ENCODE measurements at regions not wholly inside any gene's neighbourhood (a gene's known extent, or its start where the extent isn't known, plus 50 kb on each side); places are given as distances from the start of the nearest gene placed in this dataset.
A peak's percentile ranks its signal among the peaks of the same experiment; 100 is the strongest.

DNA sequence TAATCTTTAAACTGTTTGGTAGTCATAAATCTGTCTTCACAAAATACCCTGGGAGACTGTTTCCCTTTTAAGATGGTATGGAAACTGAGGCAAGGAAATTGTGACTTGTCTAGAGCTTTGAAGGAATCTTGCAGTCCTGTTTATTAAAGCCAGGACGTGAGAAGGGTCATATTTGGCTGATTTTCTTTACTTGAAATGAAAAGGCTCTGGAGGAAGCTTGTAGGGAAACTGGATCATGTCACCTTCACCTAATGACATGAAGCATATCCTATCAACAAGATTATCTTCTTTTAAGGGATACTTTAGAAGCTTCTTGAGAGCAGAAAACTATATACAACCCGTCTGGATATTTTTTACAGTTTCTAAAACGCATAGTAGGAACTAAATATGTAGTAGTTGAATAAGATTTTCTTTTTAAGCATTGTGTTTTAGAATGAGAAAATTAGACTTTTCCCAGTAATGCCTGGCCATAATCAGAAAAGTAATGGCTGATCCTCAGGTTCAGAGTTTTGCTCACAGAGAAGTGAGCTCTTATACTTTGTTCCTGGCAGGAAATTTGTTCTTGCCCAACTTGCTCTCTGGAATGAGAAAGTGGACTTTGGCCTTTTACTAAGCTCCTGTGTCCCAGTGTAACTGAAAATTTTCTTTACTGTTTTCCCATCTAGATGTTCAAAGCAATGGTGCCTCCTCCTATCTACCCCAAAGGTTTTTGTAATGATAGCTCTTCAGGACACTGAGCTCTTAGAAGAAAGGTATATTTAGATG lies 136.8 kb upstream of the AFF2 start:
- ATAC-seq (no peak), DNase-seq (no peak)
- Mint-ChIP-seq H3K36me3 (ENCODE audit: low read depth) (no peaks in the 10 kb centered on the region), H3K4me3 (no peak overlapping the region), H3K4me1 (peaks cover 15% of the 10 kb centered on the region), H3K27me3 (no peaks in the 10 kb centered on the region), H3K27ac (no peak overlapping the region), H3K9me3 (no peaks in the 10 kb centered on the region)

DNA sequence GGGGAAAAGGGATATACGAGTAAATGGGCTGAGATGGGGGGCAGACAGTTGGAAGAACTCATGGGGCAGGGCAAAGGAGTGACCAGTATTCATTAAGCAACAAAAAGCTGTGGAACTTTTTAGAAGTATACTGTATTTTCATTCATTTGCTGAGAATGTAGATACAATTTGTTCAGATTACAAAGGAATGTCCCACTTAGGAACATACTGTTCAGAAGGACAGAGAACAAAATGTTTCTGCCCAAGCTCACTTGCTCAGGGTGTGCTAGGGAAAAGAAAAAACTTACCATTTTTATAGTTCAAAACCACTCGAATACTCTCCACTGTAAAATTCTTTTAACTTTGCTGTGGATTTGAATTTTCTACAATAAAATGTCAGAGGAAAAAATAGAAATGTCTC lies 135.2 kb upstream of the AFF2 start:
- no peak for DNase-seq
- no peaks in the 10 kb centered on the region for H3K36me3 Mint-ChIP-seq (ENCODE audit: low read depth)
- H3K4me3 Mint-ChIP-seq, result no peak overlapping the region
- no peak overlapping the region for H3K27ac Mint-ChIP-seq
- H3K27me3 Mint-ChIP-seq, result no peaks in the 10 kb centered on the region
- peaks cover 15% of the 10 kb centered on the region for H3K4me1 Mint-ChIP-seq
- no peaks in the 10 kb centered on the region for H3K9me3 Mint-ChIP-seq
- ATAC-seq, result no peak

DNA sequence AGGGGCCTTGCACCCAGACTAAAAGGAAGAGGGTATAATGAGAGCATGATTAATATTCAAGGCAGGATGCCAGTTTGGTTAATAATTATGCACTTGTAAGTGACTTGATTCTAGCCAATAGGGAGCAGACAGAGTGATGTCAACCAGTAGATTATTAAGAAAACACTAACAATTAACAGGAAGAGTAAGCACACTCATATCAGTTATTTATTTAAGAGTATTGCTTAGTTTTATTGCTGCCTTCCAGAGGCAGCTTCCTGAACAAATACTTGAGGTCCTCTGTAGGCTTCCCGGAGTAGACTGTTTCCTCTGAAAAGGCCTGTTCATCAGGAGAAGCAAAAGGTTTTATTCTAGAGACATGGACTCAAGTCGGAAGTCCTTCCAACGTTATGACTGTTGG lies 129.1 kb upstream of the AFF2 start:
- DNase-seq, result no peak
- no peak overlapping the region for H3K4me3 Mint-ChIP-seq
- peaks cover 5% of the 10 kb centered on the region for H3K9me3 Mint-ChIP-seq
- H3K27ac Mint-ChIP-seq, result no peak overlapping the region
- ATAC-seq, result no peak
- H3K4me1 Mint-ChIP-seq, result peaks cover 9% of the 10 kb centered on the region
- no peaks in the 10 kb centered on the region for H3K36me3 Mint-ChIP-seq (ENCODE audit: low read depth)
- H3K27me3 Mint-ChIP-seq, result no peaks in the 10 kb centered on the region

DNA sequence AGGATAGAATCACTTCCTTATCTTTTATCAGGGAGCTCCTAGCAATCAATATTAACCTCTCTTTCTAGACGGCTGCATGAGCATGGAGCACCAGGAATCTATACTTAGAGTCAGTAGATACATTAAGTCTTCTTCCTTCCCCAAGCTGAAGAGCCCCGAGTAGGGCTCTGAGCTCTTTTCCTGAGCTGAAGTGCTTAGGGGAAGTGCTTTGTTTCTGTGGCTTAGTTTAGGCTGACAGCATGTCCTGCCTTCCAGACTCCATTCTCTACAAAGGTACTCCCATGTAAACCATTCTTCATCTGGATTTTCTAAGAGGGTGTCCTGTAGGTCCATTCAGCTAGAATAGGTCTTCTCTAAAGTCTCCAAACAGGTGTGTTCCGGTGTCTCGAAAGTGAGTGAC lies 127.5 kb upstream of the AFF2 start:
- no peak overlapping the region for H3K27ac Mint-ChIP-seq

DNA sequence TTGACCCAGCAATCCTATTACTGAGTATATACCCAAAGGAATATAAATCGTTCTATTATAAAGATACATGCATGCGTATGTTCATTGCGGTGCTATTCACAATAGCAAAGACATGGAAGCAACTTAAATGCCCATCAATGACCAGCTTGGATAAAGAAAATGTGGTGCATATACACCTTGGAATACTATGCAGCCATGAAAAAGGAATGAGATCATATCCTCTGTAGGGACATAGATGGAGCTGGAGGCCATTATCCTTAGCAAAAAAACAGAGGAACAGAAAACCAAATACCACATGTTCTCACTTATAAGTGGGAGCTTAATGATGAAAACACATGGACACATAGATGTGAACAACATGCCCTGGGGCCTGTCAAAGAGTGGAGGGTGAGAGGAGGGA lies 124.1 kb upstream of the AFF2 start:
- H3K27ac Mint-ChIP-seq, result no peak overlapping the region
- no peaks in the 10 kb centered on the region for H3K27me3 Mint-ChIP-seq
- DNase-seq (no peak), ATAC-seq (no peak)
- H3K4me1 Mint-ChIP-seq, result peaks cover 17% of the 10 kb centered on the region
- H3K36me3 Mint-ChIP-seq (ENCODE audit: low read depth), result no peaks in the 10 kb centered on the region
- H3K4me3 Mint-ChIP-seq, result no peak overlapping the region
- peaks cover 5% of the 10 kb centered on the region for H3K9me3 Mint-ChIP-seq

More for the DNA sequence above, 127.5 kb upstream of the AFF2 start:
- no peak for ATAC-seq
- peaks cover 6% of the 10 kb centered on the region for H3K4me1 Mint-ChIP-seq
- DNase-seq, result no peak
- no peaks in the 10 kb centered on the region for H3K27me3 Mint-ChIP-seq
- no peaks in the 10 kb centered on the region for H3K36me3 Mint-ChIP-seq (ENCODE audit: low read depth)
- H3K4me3 Mint-ChIP-seq, result no peak overlapping the region
- peaks cover 5% of the 10 kb centered on the region for H3K9me3 Mint-ChIP-seq

DNA sequence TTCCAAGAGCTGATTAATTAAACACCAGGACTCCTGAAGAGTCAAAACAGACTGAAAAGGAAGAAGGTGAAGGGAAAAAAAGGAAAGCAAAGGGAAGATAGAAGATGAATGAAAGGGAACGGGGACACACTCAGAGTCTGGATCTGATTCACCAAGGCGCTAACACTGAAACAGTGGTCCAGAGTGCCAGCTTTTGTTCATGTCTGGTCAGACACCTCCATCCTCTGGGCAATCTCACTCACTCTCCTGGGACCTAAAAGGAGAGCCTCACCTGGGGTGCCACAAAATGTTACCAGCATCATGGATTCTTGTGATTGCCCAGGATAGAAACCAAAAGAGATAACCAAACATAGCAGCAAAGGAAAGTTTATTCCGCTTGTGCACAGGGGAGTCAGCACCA lies 120.3 kb upstream of the AFF2 start:
- Mint-ChIP-seq H3K36me3 (ENCODE audit: low read depth) (no peaks in the 10 kb centered on the region), H3K4me3 (no peak overlapping the region), H3K27ac (peak overlapping the region; percentile 93), H3K27me3 (no peaks in the 10 kb centered on the region), H3K9me3 (peaks cover 5% of the 10 kb centered on the region), H3K4me1 (peaks cover 28% of the 10 kb centered on the region)
- DNase-seq (no peak), ATAC-seq (no peak)

DNA sequence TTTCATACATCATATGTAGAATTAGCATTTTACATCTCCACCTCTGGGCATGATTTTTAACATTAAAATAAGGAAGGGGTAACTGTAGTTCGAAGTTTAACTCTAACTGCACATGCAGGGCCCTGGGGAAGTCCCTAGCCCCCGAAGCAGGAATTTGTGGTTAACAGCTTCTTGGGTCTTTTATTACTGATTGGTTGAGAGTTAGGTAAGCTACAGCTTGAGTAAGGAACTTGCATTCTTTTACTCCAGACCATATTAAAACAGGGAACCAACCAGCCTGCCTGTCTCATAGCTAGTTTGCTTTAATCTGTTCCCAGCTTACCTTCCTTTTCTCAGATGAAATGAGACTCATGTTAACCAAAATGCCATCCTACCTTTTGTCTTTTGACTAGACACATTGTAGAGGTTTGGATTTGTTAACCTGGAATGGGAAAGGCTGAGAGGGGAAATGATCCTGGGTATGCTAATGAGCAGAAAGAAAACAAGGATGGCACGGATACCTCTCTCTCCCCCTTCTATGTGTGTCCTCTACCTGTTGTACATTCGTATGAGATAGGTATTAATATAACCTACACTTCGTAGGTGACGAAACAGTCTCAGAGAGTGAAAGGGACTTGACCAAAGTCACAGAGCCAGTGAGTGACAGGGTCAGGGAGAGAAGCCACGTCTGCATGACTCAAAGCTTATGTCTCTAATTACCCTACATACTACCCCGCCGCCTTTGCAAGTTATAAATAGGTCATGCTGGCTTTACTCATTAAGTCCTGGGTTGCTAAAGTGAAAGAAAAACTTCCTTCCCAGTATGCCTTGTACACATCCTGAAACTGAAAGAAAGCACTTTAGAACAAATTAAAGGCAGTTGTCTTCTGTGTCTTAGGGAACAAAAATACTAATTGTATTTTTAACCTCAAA lies 119.5 kb upstream of the AFF2 start:
- no peaks in the 10 kb centered on the region for H3K9me3 Mint-ChIP-seq
- H3K27me3 Mint-ChIP-seq, result no peaks in the 10 kb centered on the region
- H3K27ac Mint-ChIP-seq, result peak overlapping the region; percentile 93
- DNase-seq (peak; percentile 31), ATAC-seq (peak; percentile 99)
- H3K4me1 Mint-ChIP-seq, result peaks cover 28% of the 10 kb centered on the region
- H3K36me3 Mint-ChIP-seq (ENCODE audit: low read depth), result no peaks in the 10 kb centered on the region
- peak overlapping the region; percentile 75 for H3K4me3 Mint-ChIP-seq

DNA sequence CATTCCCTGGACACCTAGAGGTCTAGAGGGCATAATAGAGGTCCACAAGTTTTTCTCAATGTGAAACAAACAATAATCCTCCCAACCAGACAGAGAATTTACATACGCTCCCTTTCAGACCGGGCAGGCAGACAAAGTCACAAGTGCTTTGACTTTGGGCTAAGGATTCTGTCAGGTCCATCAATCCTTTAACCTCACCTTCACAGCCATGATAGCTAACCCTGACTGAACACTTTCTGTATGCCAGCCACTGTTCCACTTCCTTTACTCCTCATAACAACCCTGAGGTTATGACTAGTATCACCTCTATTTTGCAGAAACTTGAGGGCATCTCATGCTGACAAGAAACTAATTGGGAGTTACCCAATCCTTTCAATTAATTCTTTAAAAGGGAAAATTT lies 118.8 kb upstream of the AFF2 start:
- DNase-seq, result no peak
- Mint-ChIP-seq H3K27ac (peak overlapping the region; percentile 93), H3K36me3 (ENCODE audit: low read depth) (no peaks in the 10 kb centered on the region), H3K4me3 (peak overlapping the region; percentile 75), H3K27me3 (no peaks in the 10 kb centered on the region), H3K4me1 (peaks cover 28% of the 10 kb centered on the region), H3K9me3 (no peaks in the 10 kb centered on the region)
- peak; percentile 29 for ATAC-seq

DNA sequence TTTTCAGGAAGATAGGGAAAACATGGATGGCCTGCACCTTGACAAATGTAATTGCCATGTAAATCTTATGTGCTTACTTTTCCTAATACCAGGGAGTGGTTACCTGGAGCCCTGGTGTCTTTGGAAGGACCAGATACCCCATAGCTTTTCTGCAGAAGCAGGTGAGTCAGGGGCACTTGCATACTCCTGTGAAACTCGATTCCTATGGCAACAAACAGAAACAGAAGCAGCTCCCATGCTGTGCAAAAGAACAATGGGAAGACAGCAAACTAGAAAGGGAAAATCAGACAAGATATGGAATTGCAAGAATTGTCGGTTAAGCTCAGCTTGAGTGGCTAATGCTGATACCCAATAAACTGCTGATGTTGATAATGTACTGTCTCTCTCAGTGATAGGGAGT lies 117.4 kb upstream of the AFF2 start:
- Mint-ChIP-seq H3K9me3 (no peaks in the 10 kb centered on the region), H3K27me3 (no peaks in the 10 kb centered on the region), H3K4me3 (no peak overlapping the region), H3K27ac (no peak overlapping the region), H3K36me3 (ENCODE audit: low read depth) (no peaks in the 10 kb centered on the region), H3K4me1 (peaks cover 28% of the 10 kb centered on the region)
- ATAC-seq (no peak), DNase-seq (no peak)

DNA sequence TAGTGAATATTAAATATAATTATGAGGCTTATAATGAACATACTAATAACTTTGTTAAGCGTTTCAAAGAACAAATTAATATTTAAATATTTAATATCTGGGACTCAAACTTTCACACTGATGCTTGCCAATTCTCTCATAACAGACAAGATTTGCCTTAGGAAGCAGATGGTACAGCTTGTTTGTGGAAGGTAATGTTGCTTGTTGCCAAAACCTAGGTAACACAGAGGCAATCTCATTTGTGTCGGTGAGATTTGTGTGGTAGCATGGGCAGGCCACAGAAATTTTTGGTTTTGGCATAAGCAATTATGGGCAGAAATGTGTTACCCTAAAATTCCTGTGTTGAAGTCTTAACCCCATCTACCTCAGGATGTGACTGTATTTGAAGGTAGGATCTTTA lies 114.9 kb upstream of the AFF2 start:
- H3K36me3 Mint-ChIP-seq (ENCODE audit: low read depth), result no peaks in the 10 kb centered on the region
- peaks cover 24% of the 10 kb centered on the region for H3K4me1 Mint-ChIP-seq
- DNase-seq (no peak), ATAC-seq (no peak)
- no peaks in the 10 kb centered on the region for H3K27me3 Mint-ChIP-seq
- no peak overlapping the region for H3K27ac Mint-ChIP-seq
- H3K9me3 Mint-ChIP-seq, result no peaks in the 10 kb centered on the region
- no peak overlapping the region for H3K4me3 Mint-ChIP-seq

DNA sequence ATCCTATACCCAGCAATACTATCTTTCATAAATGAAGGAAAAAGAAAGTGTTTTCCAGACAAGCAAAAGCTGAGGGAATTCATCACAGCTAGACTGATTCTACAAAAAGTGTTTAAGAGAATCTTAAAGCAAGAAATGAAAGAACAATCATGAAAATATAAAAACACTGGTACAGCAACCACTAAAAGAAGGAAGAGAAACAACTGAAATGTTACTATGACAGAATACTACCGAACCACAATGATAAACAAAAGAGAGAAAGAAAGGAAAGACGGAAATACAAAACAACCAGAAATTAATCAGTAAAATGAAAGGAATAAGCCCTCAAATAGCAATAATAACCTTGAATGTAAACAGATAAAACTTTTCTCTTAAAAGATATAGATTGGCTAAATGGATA lies 110.8 kb upstream of the AFF2 start:
- DNase-seq (no peak), ATAC-seq (no peak)
- H3K27ac Mint-ChIP-seq, result no peak overlapping the region
- H3K27me3 Mint-ChIP-seq, result no peaks in the 10 kb centered on the region
- no peaks in the 10 kb centered on the region for H3K36me3 Mint-ChIP-seq (ENCODE audit: low read depth)
- H3K9me3 Mint-ChIP-seq, result no peaks in the 10 kb centered on the region
- H3K4me3 Mint-ChIP-seq, result no peak overlapping the region
- H3K4me1 Mint-ChIP-seq, result peaks cover 5% of the 10 kb centered on the region

DNA sequence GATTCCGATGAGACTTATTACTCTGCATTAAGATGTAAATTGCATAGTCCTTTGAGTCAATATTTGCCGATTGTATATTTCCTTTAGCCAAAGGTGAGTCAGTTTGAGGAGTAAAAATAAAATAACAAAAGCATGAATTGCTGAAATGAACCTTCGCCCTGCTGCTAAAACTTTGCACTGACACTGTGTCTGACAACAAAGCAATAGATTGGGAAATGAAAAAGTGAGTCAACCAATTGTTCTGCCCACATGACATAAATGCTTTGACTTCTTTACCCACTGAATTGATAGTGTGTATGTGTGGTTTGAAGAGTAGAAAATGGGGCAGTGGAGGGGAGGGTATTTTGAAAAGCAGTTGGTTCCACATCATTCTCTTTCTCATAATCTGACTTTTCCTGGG lies 88.4 kb upstream of the AFF2 start:
- Mint-ChIP-seq H3K9me3 (peaks cover 5% of the 10 kb centered on the region), H3K27ac (no peak overlapping the region), H3K4me1 (peaks cover 10% of the 10 kb centered on the region), H3K4me3 (no peak overlapping the region), H3K27me3 (peaks cover 2% of the 10 kb centered on the region), H3K36me3 (ENCODE audit: low read depth) (no peaks in the 10 kb centered on the region)
- no peak for DNase-seq
- ATAC-seq, result peak; percentile 68

DNA sequence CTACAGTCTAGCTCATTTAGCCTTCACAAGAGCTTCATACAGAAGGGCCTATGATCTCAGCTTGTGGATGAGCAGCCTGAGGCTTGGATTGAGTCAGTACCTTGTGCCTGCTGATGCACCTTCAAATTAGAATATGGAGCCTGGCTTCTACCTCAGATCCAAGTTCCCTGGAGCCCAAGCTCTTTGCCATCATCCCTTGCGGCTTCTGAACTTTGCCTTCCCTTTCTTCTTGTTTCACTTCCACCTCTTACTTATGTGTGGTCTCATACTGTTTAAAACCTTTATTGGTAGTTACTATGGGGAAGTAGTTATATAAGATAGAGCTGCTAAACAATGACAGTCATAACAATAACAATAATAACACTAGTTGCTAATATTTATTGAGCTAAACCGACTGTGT lies 84.3 kb upstream of the AFF2 start:
- H3K36me3 Mint-ChIP-seq (ENCODE audit: low read depth), result no peaks in the 10 kb centered on the region
- DNase-seq (no peak), ATAC-seq (no peak)
- H3K4me3 Mint-ChIP-seq, result no peak overlapping the region
- H3K27me3 Mint-ChIP-seq, result peaks cover under 1% of the 10 kb centered on the region
- peaks cover 9% of the 10 kb centered on the region for H3K9me3 Mint-ChIP-seq
- no peak overlapping the region for H3K27ac Mint-ChIP-seq
- H3K4me1 Mint-ChIP-seq, result peaks cover 16% of the 10 kb centered on the region

DNA sequence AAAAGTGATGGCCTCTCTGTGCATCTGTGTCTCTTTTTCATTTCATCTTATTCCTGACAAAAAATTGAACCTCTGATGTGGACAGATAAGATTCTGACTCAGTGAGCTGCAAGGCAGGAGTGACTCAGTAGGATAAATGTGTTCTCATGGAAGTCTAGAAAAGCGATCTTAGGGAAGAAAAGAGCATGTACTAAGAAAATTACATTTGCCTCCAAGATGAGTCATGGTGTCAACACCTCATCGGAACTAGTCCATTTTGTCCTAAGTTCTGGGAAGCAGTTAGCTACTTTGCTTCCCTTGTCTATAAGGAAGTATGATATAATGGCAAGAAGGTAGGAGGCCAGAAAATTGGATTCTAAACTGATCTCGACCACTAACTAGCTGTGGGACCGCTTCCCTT lies 83.5 kb upstream of the AFF2 start:
- H3K27me3 Mint-ChIP-seq, result no peaks in the 10 kb centered on the region
- peaks cover 13% of the 10 kb centered on the region for H3K4me1 Mint-ChIP-seq
- H3K9me3 Mint-ChIP-seq, result peaks cover 9% of the 10 kb centered on the region
- no peak for DNase-seq
- H3K4me3 Mint-ChIP-seq, result no peak overlapping the region
- no peaks in the 10 kb centered on the region for H3K36me3 Mint-ChIP-seq (ENCODE audit: low read depth)
- no peak for ATAC-seq
- H3K27ac Mint-ChIP-seq, result no peak overlapping the region

DNA sequence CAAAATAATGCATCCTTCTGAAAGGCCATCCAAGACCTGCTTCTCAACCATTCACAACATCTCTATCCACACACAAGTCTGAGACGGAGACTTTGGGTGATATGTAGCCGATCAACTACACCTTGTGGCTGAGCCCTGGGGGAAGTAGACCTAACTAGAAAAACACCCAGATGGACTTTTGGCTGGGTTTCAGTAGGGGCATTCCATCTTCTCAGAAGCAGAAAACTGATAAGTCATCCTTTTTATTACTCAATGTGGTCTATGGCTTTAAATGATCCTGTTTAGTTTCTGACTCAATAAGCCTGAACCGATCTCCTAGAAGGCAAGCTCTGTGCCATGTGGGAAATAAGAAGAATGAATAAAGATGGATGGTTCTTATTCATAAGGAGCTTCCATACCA lies 82.5 kb upstream of the AFF2 start:
- Mint-ChIP-seq H3K27me3 (no peaks in the 10 kb centered on the region), H3K27ac (no peak overlapping the region), H3K9me3 (peaks cover 4% of the 10 kb centered on the region), H3K36me3 (ENCODE audit: low read depth) (no peaks in the 10 kb centered on the region), H3K4me3 (no peak overlapping the region), H3K4me1 (peaks cover 12% of the 10 kb centered on the region)
- DNase-seq, result no peak
- no peak for ATAC-seq

All from activated naive CD8-positive, alpha-beta T cell treated with anti-CD3 and anti-CD28 coated beads, Interleukin-2, amount 50 U/mL, for 24 hours (primary cell).